GM12892 (cell line): ENCODE measurements at regions not wholly inside any gene's neighbourhood (a gene's known extent, or its start where the extent isn't known, plus 50 kb on each side); places are given as distances from the start of the nearest gene placed in this dataset.

Source experiments
- POLR2A ChIP-seq: IDR thresholded peaks from 2 replicates; pipeline ENCODE4 v1.6.1; 2011; ENCODE audit warnings: low read depth, low read length, control low read depth
- POLR2AphosphoS5 ChIP-seq: IDR thresholded peaks from 2 replicates; pipeline ENCODE4 v1.6.1; 2011; ENCODE audit warnings: low read depth, low read length, control low read depth
- TAF1 ChIP-seq: IDR thresholded peaks from 2 replicates; pipeline ENCODE4 v1.6.1; 2011; ENCODE audit warnings: low read depth, mild to moderate bottlenecking, control low read depth, low read length, borderline replicate concordance

DNA sequence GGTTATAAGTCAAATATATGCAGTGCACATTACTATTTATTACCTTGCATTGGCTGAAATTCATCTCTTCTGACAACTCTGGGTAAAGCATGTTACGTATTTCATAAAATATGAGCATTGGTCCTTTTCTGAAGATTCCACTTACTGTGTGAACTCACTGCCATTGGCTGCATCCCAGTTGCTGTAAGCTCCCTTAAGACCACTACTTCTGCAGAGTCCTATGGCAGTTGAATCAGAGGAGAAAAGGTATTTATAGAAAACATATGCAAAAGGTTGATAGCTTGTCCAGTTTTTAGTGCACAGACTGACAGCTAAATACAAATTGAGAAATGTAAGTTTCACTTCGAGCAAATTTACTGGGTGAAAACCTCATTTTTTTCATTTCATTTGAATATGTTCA is 394.6 kb upstream of the ARRDC3 start:
- TF ChIP-seq POLR2A, result no peak
- TF ChIP-seq TAF1, result no peak
- no peak for TF ChIP-seq POLR2AphosphoS5
